HFF-Myc (cell line): ENCODE measurements at regions not wholly inside any gene's neighbourhood (a gene's known extent, or its start where the extent isn't known, plus 50 kb on each side); places are given as distances from the start of the nearest gene placed in this dataset.
"Not testable (repeated sequence)": the region's sequence is repeated elsewhere in the genome, so short reads cannot be mapped to it uniquely, and the experiment has no call there.

Source experiments
- DNase-seq: peaks from one replicate; pipeline ENCODE4 v3.0.0-alpha.2; 2011; ENCODE audit warnings: low read depth; ENCODE audit errors: extremely low read depth
- H3K4me3 ChIP-seq: replicated peaks from 2 replicates; pipeline ENCODE4 v1.5.1; 2011; ENCODE audit warnings: low read depth, mild to moderate bottlenecking, control low read depth, low read length
- CTCF ChIP-seq: IDR thresholded peaks from 2 replicates; pipeline ENCODE4 v1.5.1; 2012; ENCODE audit warnings: mild to moderate bottlenecking, low read depth, low read length, control low read depth; ENCODE audit errors: missing control alignments

GRCh38 chr13:69618838-69619237, 488.8 kb upstream of the ATXN8OS start:
- no peak for DNase-seq
- TF ChIP-seq CTCF: no peak
- no peak overlapping the region for H3K4me3 ChIP-seq

- H3K4me3 ChIP-seq: no peak overlapping the region
- no peak for DNase-seq
- TF ChIP-seq CTCF: no peak
Observed at GRCh38 chr13:69618393-69618792, 489.2 kb upstream of the ATXN8OS start.

- no peak overlapping the region for H3K4me3 ChIP-seq
- no peak for DNase-seq
Observed at GRCh38 chr13:69617587-69617986, 490.0 kb upstream of the ATXN8OS start.

GRCh38 chr13:69616396-69616795, 491.2 kb upstream of the ATXN8OS start:
- DNase-seq: no peak
- no peak overlapping the region for H3K4me3 ChIP-seq
- no peak for TF ChIP-seq CTCF

More at GRCh38 chr13:69617587-69617986, 490.0 kb upstream of the ATXN8OS start:
- no peak for TF ChIP-seq CTCF

- H3K4me3 ChIP-seq, DNase-seq: not testable (repeated sequence)
Observed at GRCh38 chr13:69615055-69615454, 492.6 kb upstream of the ATXN8OS start.

- DNase-seq: no peak
- no peak overlapping the region for H3K4me3 ChIP-seq
- no peak for TF ChIP-seq CTCF
Observed at GRCh38 chr13:69604698-69605097, 502.9 kb upstream of the ATXN8OS start.

- no peak for DNase-seq
- TF ChIP-seq CTCF: no peak
- no peak overlapping the region for H3K4me3 ChIP-seq
Observed at GRCh38 chr13:69603144-69603853, 504.3 kb upstream of the ATXN8OS start.
